ENCODE measurements at regions not wholly inside any gene's neighbourhood (a gene's known extent, or its start where the extent isn't known, plus 50 kb on each side); places are given as distances from the start of the nearest gene placed in this dataset.
"Not testable (repeated sequence)": the region's sequence is repeated elsewhere in the genome, so short reads cannot be mapped to it uniquely, and the experiment has no call there.

- H3K27me3 ChIP-seq, result no peaks in the 10 kb centered on the region
- no peak overlapping the region for H3K4me3 ChIP-seq
- H3K9me3 ChIP-seq, result no peaks in the 10 kb centered on the region
- peaks cover 0 to 31% of the 10 kb centered on the region in 2 donors for H3K4me1 ChIP-seq
- H3K36me3 ChIP-seq, result no peaks in the 10 kb centered on the region
- DNase-seq (ENCODE audit: low spot score), result no peak
- no peak for TF ChIP-seq CTCF (IDR thresholded peaks at IDR 0.05)
- peak overlapping the region in 1 of 2 donors; percentile 9 for H3K27ac ChIP-seq
These were observed 665.7 kb upstream of the GJE1 start for GRCh38 chr6:141467041-141467440.

- Histone ChIP-seq H3K27ac (peak overlapping the region; percentile 22 to 66), H3K9me3 (no peaks in the 10 kb centered on the region), H3K4me1 (peaks cover 0 to 31% of the 10 kb centered on the region in 2 donors), H3K36me3 (no peaks in the 10 kb centered on the region), H3K4me3 (no peak overlapping the region), H3K27me3 (no peaks in the 10 kb centered on the region)
- TF ChIP-seq CTCF (IDR thresholded peaks at IDR 0.05), result no peak
- DNase-seq (ENCODE audit: low spot score), result no peak
These were observed 667.8 kb upstream of the GJE1 start for GRCh38 chr6:141464896-141465295.

GRCh38 chr6:141464490-141464889 is 668.2 kb upstream of the GJE1 start:
- Histone ChIP-seq H3K4me3 (no peak overlapping the region), H3K36me3 (no peaks in the 10 kb centered on the region), H3K9me3 (no peaks in the 10 kb centered on the region), H3K27me3 (no peaks in the 10 kb centered on the region), H3K4me1 (peaks cover 0 to 31% of the 10 kb centered on the region in 2 donors), H3K27ac (peak overlapping the region; percentile 22 to 66)
- DNase-seq (ENCODE audit: low spot score), result no peak
- TF ChIP-seq CTCF (IDR thresholded peaks at IDR 0.05), result no peak

GRCh38 chr6:141463237-141463977 is 669.3 kb upstream of the GJE1 start:
- Histone ChIP-seq H3K27ac (peak overlapping the region; percentile 43 to 66), H3K4me3 (peak overlapping the region; percentile 7 to 21), H3K9me3 (no peaks in the 10 kb centered on the region), H3K27me3 (no peaks in the 10 kb centered on the region), H3K36me3 (no peaks in the 10 kb centered on the region), H3K4me1 (peaks cover 0 to 31% of the 10 kb centered on the region in 2 donors)
- TF ChIP-seq CTCF (IDR thresholded peaks at IDR 0.05), result no peak
- DNase-seq (ENCODE audit: low spot score), result no peak

- no peaks in the 10 kb centered on the region for H3K27me3 ChIP-seq
- no peaks in the 10 kb centered on the region for H3K9me3 ChIP-seq
- H3K4me1 ChIP-seq, result peaks cover 0 to 25% of the 10 kb centered on the region in 2 donors
- DNase-seq (ENCODE audit: low spot score), result no peak
- no peak for TF ChIP-seq CTCF (IDR thresholded peaks at IDR 0.05)
- H3K36me3 ChIP-seq, result no peaks in the 10 kb centered on the region
- no peak overlapping the region for H3K27ac ChIP-seq
- H3K4me3 ChIP-seq, result no peak overlapping the region
These were observed 671.8 kb upstream of the GJE1 start for GRCh38 chr6:141460743-141461484.

GRCh38 chr6:141460245-141460644 is 672.5 kb upstream of the GJE1 start:
- not testable (repeated sequence) for H3K9me3 ChIP-seq; H3K4me3 ChIP-seq; DNase-seq (ENCODE audit: low spot score); H3K27me3 ChIP-seq; H3K27ac ChIP-seq; H3K36me3 ChIP-seq
- H3K4me1 ChIP-seq, result peaks cover 0 to 25% of the 10 kb centered on the region in 2 donors

GRCh38 chr6:141457984-141458383 is 674.7 kb upstream of the GJE1 start:
- H3K4me1 ChIP-seq; H3K9me3 ChIP-seq; DNase-seq (ENCODE audit: low spot score): not testable (repeated sequence)

More at GRCh38 chr6:141457984-141458383, 674.7 kb upstream of the GJE1 start:
- H3K27ac ChIP-seq, H3K36me3 ChIP-seq, H3K27me3 ChIP-seq, H3K4me3 ChIP-seq: not testable (repeated sequence)

All from right atrium auricular region (tissue), 2 donors.